SK-N-SH (cell line): ENCODE measurements at regions not wholly inside any gene's neighbourhood (a gene's known extent, or its start where the extent isn't known, plus 50 kb on each side); places are given as distances from the start of the nearest gene placed in this dataset.

Experiments
- CTCF ChIA-PET: fragments of 300-600, 350-600 bp; formaldehyde crosslinking; extraction: SDS; loops from one replicate; lab custom pipeline; 2021; lab: Yijun Ruan, JAX
- POLR2A ChIA-PET: fragments of 350-600 bp; sonication (Branson Sonifier 250); formaldehyde crosslinking; extraction: SDS; loops from one replicate; lab custom pipeline; 2020; ENCODE audit warnings: antibody characterized with exemption, inconsistent platforms; lab: Yijun Ruan, JAX
- DNase-seq: peaks from one replicate; pipeline ENCODE4 v3.0.0; 2012
- H2AFZ ChIP-seq: fragments of 200-600 bp; sonication (generic); 2 replicates; pipeline ENCODE4 v1.8.1; 2016; ENCODE audit warnings: antibody characterized with exemption, mild to moderate bottlenecking, low read depth
- H3F3A ChIP-seq: fragments of 200-600 bp; sonication (generic); replicated peaks from 2 replicates; pipeline ENCODE3; 2016; ENCODE audit warnings: antibody characterized with exemption, mild to moderate bottlenecking; ENCODE audit not compliant: insufficient read depth
- H3K27ac ChIP-seq, 2 experiments: fragments of 200-500 bp in 1 of 2; fragments of 200-600 bp in 1 of 2; sonication (Bioruptor generic) in 1 of 2; sonication (generic), shearing (Covaris generic) in 1 of 2; 2 replicates each; pipeline versions ENCODE4 v1.5.1 to v1.6.1; 2014 to 2016; ENCODE audit warnings: low read depth in 2 of 2, inconsistent platforms in 1 of 2, low read length in 1 of 2, mild to moderate bottlenecking in 1 of 2, mixed read lengths in 1 of 2
- H3K27me3 ChIP-seq: fragments of 200-600 bp; sonication (generic), shearing (Covaris generic); 2 replicates; pipeline ENCODE4 v1.6.1; 2016; ENCODE audit warnings: mixed run types; ENCODE audit not compliant: insufficient read depth
- H3K36me3 ChIP-seq, 2 experiments: fragments of 200-500 bp in 1 of 2; fragments of 200-600 bp in 1 of 2; sonication (Bioruptor generic) in 1 of 2; sonication (generic) in 1 of 2; replicated peaks in 1 of 2; 2 replicates each; pipeline versions ENCODE3 to v1.5.1; 2014 to 2016; ENCODE audit warnings: low read length in 1 of 2, mild to moderate bottlenecking in 1 of 2; ENCODE audit not compliant: insufficient read depth in 2 of 2, control insufficient read depth in 1 of 2
- H3K4me1 ChIP-seq, 2 experiments: fragments of 200-500 bp in 1 of 2; fragments of 200-600 bp in 1 of 2; sonication (Bioruptor generic) in 1 of 2; sonication (generic), shearing (Covaris generic) in 1 of 2; 2 replicates each; pipeline versions ENCODE4 v1.5.1 to v1.6.1; 2014 to 2016; ENCODE audit warnings: low read depth in 1 of 2, low read length in 1 of 2, mixed run types in 1 of 2; ENCODE audit not compliant: insufficient read depth in 2 of 2, control insufficient read depth in 1 of 2
- H3K4me2 ChIP-seq: fragments of 200-600 bp; sonication (generic), shearing (Covaris generic); 2 replicates; pipeline ENCODE4 v1.6.1; 2017; ENCODE audit warnings: mixed run types
- H3K4me3 ChIP-seq, 2 experiments: fragments of 200-500 bp in 1 of 2; fragments of 200-600 bp in 1 of 2; sonication (Bioruptor generic) in 1 of 2; sonication (generic), shearing (Covaris generic) in 1 of 2; 2 replicates each; pipeline versions ENCODE4 v1.5.1 to v1.8.1; 2014 to 2016; ENCODE audit warnings: low read depth in 2 of 2, inconsistent platforms in 1 of 2, low read length in 1 of 2, mild to moderate bottlenecking in 1 of 2, mixed read lengths in 1 of 2, moderate library complexity in 1 of 2
- H3K79me2 ChIP-seq: fragments of 200-600 bp; sonication (generic); 2 replicates; pipeline ENCODE4 v1.8.1; 2017; ENCODE audit warnings: mild to moderate bottlenecking; ENCODE audit not compliant: insufficient read depth
- H3K9ac ChIP-seq: fragments of 200-600 bp; sonication (generic); 2 replicates; pipeline ENCODE4 v1.6.1; 2017; ENCODE audit warnings: mixed run types
- H3K9me2 ChIP-seq: fragments of 200-600 bp; sonication (generic); 2 replicates; pipeline ENCODE4 v1.6.1; 2017; ENCODE audit warnings: mixed run types
- H3K9me3 ChIP-seq: fragments of 200-600 bp; sonication (generic); 2 replicates; pipeline ENCODE4 v1.6.1; 2017; ENCODE audit warnings: mixed run types, mild to moderate bottlenecking, moderate library complexity
- H4K20me1 ChIP-seq: fragments of 200-600 bp; sonication (generic); 2 replicates; pipeline ENCODE4 v1.6.1; 2017; ENCODE audit warnings: mild to moderate bottlenecking, mixed run types; ENCODE audit not compliant: insufficient read depth
- CHD2 ChIP-seq: fragments of 150-350 bp; IDR thresholded peaks from 2 replicates; pipeline ENCODE4 v1.6.1; 2018; ENCODE audit warnings: low read length; ENCODE audit not compliant: partially characterized antibody
- ELF1 ChIP-seq: IDR thresholded peaks from 2 replicates; pipeline ENCODE4 v1.4.0; 2012
- FOXJ3 ChIP-seq: sonication (generic); formaldehyde crosslinking; IDR thresholded peaks from 2 replicates; pipeline ENCODE4 v1.5.1; 2020; ENCODE audit warnings: mild to moderate bottlenecking, missing genetic modification reagents
- FOXM1 ChIP-seq: IDR thresholded peaks from 2 replicates; pipeline ENCODE4 v1.4.0; 2012; ENCODE audit warnings: low read depth, mild to moderate bottlenecking
- GABPA ChIP-seq: IDR thresholded peaks from 2 replicates; pipeline ENCODE4 v1.4.0; 2012; ENCODE audit warnings: low read depth, mild to moderate bottlenecking
- GATA2 ChIP-seq: sonication (generic); formaldehyde crosslinking; IDR thresholded peaks from 2 replicates; pipeline ENCODE4 v1.5.0; 2020; ENCODE audit warnings: mild to moderate bottlenecking, missing genetic modification reagents
- IRF3 ChIP-seq: fragments of 150-350 bp; IDR thresholded peaks from 2 replicates; pipeline ENCODE4 v1.6.1; 2016; ENCODE audit warnings: mild to moderate bottlenecking, low read depth, low read length
- MEF2A ChIP-seq: IDR thresholded peaks from 2 replicates; pipeline ENCODE4 v1.4.0; 2012; ENCODE audit warnings: low read depth, borderline replicate concordance
- MXI1 ChIP-seq: IDR thresholded peaks from 2 replicates; pipeline ENCODE4 v1.6.1; 2012; ENCODE audit warnings: mild to moderate bottlenecking, low read depth, low read length, improper control_type of control experiment
- NRF1 ChIP-seq: IDR thresholded peaks from 2 replicates; pipeline ENCODE4 v1.6.1; 2012; ENCODE audit warnings: low read depth, mild to moderate bottlenecking, low read length
- PBX3 ChIP-seq: IDR thresholded peaks from 2 replicates; pipeline ENCODE4; 2012
- REST ChIP-seq: IDR thresholded peaks from 2 replicates; pipeline ENCODE4 v1.6.1; 2012; ENCODE audit warnings: mild to moderate bottlenecking, low read depth, low read length, moderate library complexity
- RFX5 ChIP-seq: IDR thresholded peaks from 2 replicates; pipeline ENCODE4 v1.6.1; 2012; ENCODE audit warnings: mild to moderate bottlenecking, improper control_type of control experiment, low read length
- SIN3A ChIP-seq: IDR thresholded peaks from 2 replicates; pipeline ENCODE4 v1.6.1; 2012; ENCODE audit warnings: low read depth, mild to moderate bottlenecking, low read length, moderate library complexity, borderline replicate concordance
- SMC3 ChIP-seq: IDR thresholded peaks from 2 replicates; pipeline ENCODE4 v1.6.1; 2012; ENCODE audit warnings: low read depth, low read length, improper control_type of control experiment
- TAF1 ChIP-seq: IDR thresholded peaks from 2 replicates; pipeline ENCODE4 v1.6.1; 2012; ENCODE audit warnings: low read depth, mild to moderate bottlenecking, low read length, moderate library complexity, borderline replicate concordance
- TEAD4 ChIP-seq: IDR thresholded peaks from 2 replicates; pipeline ENCODE4 v1.4.0; 2012; ENCODE audit warnings: mild to moderate bottlenecking, borderline replicate concordance; ENCODE audit not compliant: insufficient read depth
- USF2 ChIP-seq: fragments of 150-350 bp; IDR thresholded peaks from 2 replicates; pipeline ENCODE4 v1.6.1; 2017; ENCODE audit warnings: antibody characterized with exemption, low read length, low read depth, borderline replicate concordance
- YY1 ChIP-seq: IDR thresholded peaks from 2 replicates; pipeline ENCODE4 v1.4.0; 2012; ENCODE audit warnings: low read depth, mild to moderate bottlenecking
- ZBTB33 ChIP-seq: IDR thresholded peaks from 2 replicates; pipeline ENCODE4 v1.4.0; 2012; ENCODE audit warnings: low read depth, borderline replicate concordance
- WGBS: methylation state at CpG from one replicate; pipeline ENCODE4 v1.1.6; 2017; ENCODE audit warnings: low lambda C conversion rate; 5-methylcytosine and 5-hydroxymethylcytosine counted together

- Histone ChIP-seq H3F3A (no peaks in the 10 kb centered on the region), H2AFZ (no peak overlapping the region), H3K79me2 (no peaks in the 10 kb centered on the region), H3K36me3 (no peaks in the 10 kb centered on the region), H3K27ac (no peak overlapping the region), H3K4me2 (no peak overlapping the region), H3K4me3 (no peak overlapping the region), H4K20me1 (no peaks in the 10 kb centered on the region), H3K9me3 (no peaks in the 10 kb centered on the region), H3K9me2 (no peaks in the 10 kb centered on the region), H3K27me3 (no peaks in the 10 kb centered on the region), H3K9ac (no peak overlapping the region), H3K4me1 (no peaks in the 10 kb centered on the region; a peak in 1 of 4 replicates)
- TF ChIP-seq YY1 (no peak), FOXJ3 (CRISPR knock-in tag) (no peak), ELF1 (no peak), TAF1 (no peak), FOXM1 (no peak), NRF1 (no peak), GATA2 (CRISPR knock-in tag) (no peak), RFX5 (no peak), SMC3 (no peak), MEF2A (no peak)
- WGBS, result 17% methylated on average over 2 of the region's 2 CpGs
- ChIA-PET POLR2A (no interaction called here), CTCF (no interaction called here)
- no peak for DNase-seq
Measured at GRCh38 chr18:39375066-39375465, 1809.5 kb upstream of the CELF4 start.

- Histone ChIP-seq H3K4me2 (no peak overlapping the region), H3K36me3 (no peaks in the 10 kb centered on the region), H3K79me2 (no peaks in the 10 kb centered on the region), H3K9ac (no peak overlapping the region), H4K20me1 (no peaks in the 10 kb centered on the region), H3K27me3 (no peaks in the 10 kb centered on the region), H3K4me1 (no peaks in the 10 kb centered on the region; a peak in 1 of 4 replicates), H3K9me3 (peaks cover 6% of the 10 kb centered on the region; the same call in 1 of the 2 replicates), H2AFZ (no peak overlapping the region), H3K9me2 (no peaks in the 10 kb centered on the region), H3K27ac (no peak overlapping the region), H3F3A (no peaks in the 10 kb centered on the region), H3K4me3 (no peak overlapping the region)
- ChIA-PET CTCF (no interaction called here), POLR2A (no interaction called here)
- WGBS, result 10% methylated on average over 1 of the region's 1 CpG
- no peak for DNase-seq
- no peak for TF ChIP-seq TEAD4
- no peak for TF ChIP-seq PBX3
- no peak for TF ChIP-seq SMC3
- TF ChIP-seq YY1, result no peak
- no peak for TF ChIP-seq ELF1
- TF ChIP-seq TAF1, result no peak
- TF ChIP-seq REST, result no peak
- TF ChIP-seq FOXJ3 (CRISPR knock-in tag), result no peak
- no peak for TF ChIP-seq CHD2
- no peak for TF ChIP-seq USF2
- no peak for TF ChIP-seq MXI1
- no peak for TF ChIP-seq IRF3
- no peak for TF ChIP-seq GABPA
- TF ChIP-seq SIN3A, result no peak
- no peak for TF ChIP-seq ZBTB33
Measured at GRCh38 chr18:39371996-39372395, 1806.4 kb upstream of the CELF4 start.
